A673 (cell line): ENCODE measurements at regions not wholly inside any gene's neighbourhood (a gene's known extent, or its start where the extent isn't known, plus 50 kb on each side); places are given as distances from the start of the nearest gene placed in this dataset.

Experiments used
- BruUV-seq: library from RNA; stranded (reverse); fragments of 400-500 nt; replicated peaks from 2 replicates; lab custom pipeline; 2021; lab: Mats Ljungman, UMichigan
- CTCF ChIA-PET: fragments of 300-600 bp; sonication (Branson Sonifier 250); formaldehyde crosslinking; loops from one replicate; lab custom pipeline; 2022; ENCODE audit warnings: antibody characterized with exemption; lab: Charles Lee
- POLR2A ChIA-PET: fragments of 300-600 bp; sonication (Branson Sonifier 250); formaldehyde crosslinking; loops from one replicate; lab custom pipeline; 2022; ENCODE audit warnings: antibody characterized with exemption; ENCODE audit not compliant: low non-redundant PET; lab: Charles Lee
- DNase-seq: peaks from one replicate; pipeline ENCODE4 v3.0.0-alpha.2; 2015; ENCODE audit warnings: low spot score
- H3K27ac ChIP-seq: fragments of 200-600 bp; sonication (generic); 2 replicates; pipeline ENCODE4 v1.5.1; 2016; ENCODE audit warnings: mixed run types, low read depth, mild to moderate bottlenecking, mixed read lengths, antibody characterized with exemption, low read length; ENCODE audit not compliant: poor library complexity, severe bottlenecking
- H3K27me3 ChIP-seq: fragments of 200-600 bp; sonication (generic); replicated peaks from 2 replicates; pipeline ENCODE4 v1.6.1; 2017; ENCODE audit warnings: mixed run types, low read depth, mild to moderate bottlenecking, mixed read lengths, antibody characterized with exemption, low read length; ENCODE audit not compliant: insufficient read depth, poor library complexity
- H3K36me3 ChIP-seq: fragments of 200-600 bp; sonication (generic); 2 replicates; pipeline ENCODE4 v1.6.1; 2016; ENCODE audit warnings: mixed run types, mild to moderate bottlenecking, mixed read lengths, antibody characterized with exemption, low read length; ENCODE audit not compliant: insufficient read depth, poor library complexity, severe bottlenecking
- H3K4me1 ChIP-seq: fragments of 200-600 bp; sonication (generic); 2 replicates; pipeline ENCODE4 v1.6.1; 2017; ENCODE audit warnings: mixed run types, mild to moderate bottlenecking, mixed read lengths, antibody characterized with exemption, low read length; ENCODE audit not compliant: insufficient read depth, poor library complexity, severe bottlenecking
- H3K4me3 ChIP-seq: fragments of 200-600 bp; sonication (generic); 2 replicates; pipeline ENCODE4 v1.5.1; 2016; ENCODE audit warnings: low read depth, mixed run types, mild to moderate bottlenecking, mixed read lengths, low read length; ENCODE audit not compliant: poor library complexity, severe bottlenecking
- H3K9me3 ChIP-seq: fragments of 200-600 bp; sonication (generic); 2 replicates; pipeline ENCODE4 v1.6.1; 2016; ENCODE audit warnings: mixed run types, low read depth, mild to moderate bottlenecking, mixed read lengths, antibody characterized with exemption, low read length; ENCODE audit not compliant: poor library complexity, severe bottlenecking
- CTCF ChIP-seq: fragments of 300-800, 200-600 bp; sonication (generic); conservative IDR thresholded peaks from 2 replicates; pipeline ENCODE4 v1.5.1; 2017; ENCODE audit warnings: low read depth, mild to moderate bottlenecking, antibody characterized with exemption, low read length, moderate library complexity, mixed read lengths
- EZH2 ChIP-seq: fragments of 200-600 bp; sonication (generic); IDR thresholded peaks from 2 replicates; pipeline ENCODE4 v1.6.1; 2017; ENCODE audit warnings: borderline replicate concordance, low read depth, mild to moderate bottlenecking, mixed read lengths, antibody characterized with exemption, low read length; ENCODE audit not compliant: poor library complexity, severe bottlenecking
- intact Hi-C: fragments of 100-400 bp; cut with micrococcal nuclease; formaldehyde crosslinking; loops from one replicate; pipeline ENCODE4 v1.10.0; 2022; ENCODE audit not compliant: unreplicated experiment

GRCh38 chr10:83178526-83178925, 960.8 kb upstream of the GHITM start:
- TF ChIP-seq CTCF, result no peak
- TF ChIP-seq EZH2, result no peak
- DNase-seq, result no peak
- BruUV-seq, result no TSS peak
- ChIA-PET CTCF (no interaction called here), POLR2A (no interaction called here)
- Histone ChIP-seq H3K27me3 (no peaks in the 10 kb centered on the region), H3K9me3 (peaks cover 4% of the 10 kb centered on the region), H3K36me3 (no peaks in the 10 kb centered on the region), H3K27ac (no peak overlapping the region), H3K4me3 (no peak overlapping the region), H3K4me1 (no peaks in the 10 kb centered on the region)
- intact Hi-C loops, result no loop called here

GRCh38 chr10:83179371-83179770, 959.9 kb upstream of the GHITM start:
- DNase-seq, result no peak
- no peaks in the 10 kb centered on the region for H3K27me3 ChIP-seq
- no peak overlapping the region for H3K4me3 ChIP-seq
- intact Hi-C loops, result no loop called here
- peaks cover 4% of the 10 kb centered on the region for H3K9me3 ChIP-seq
- BruUV-seq, result no TSS peak
- no peak overlapping the region for H3K27ac ChIP-seq
- ChIA-PET CTCF (no interaction called here), POLR2A (no interaction called here)
- no peaks in the 10 kb centered on the region for H3K36me3 ChIP-seq
- H3K4me1 ChIP-seq, result no peaks in the 10 kb centered on the region
- no peak for TF ChIP-seq CTCF
- TF ChIP-seq EZH2, result no peak

DNA sequence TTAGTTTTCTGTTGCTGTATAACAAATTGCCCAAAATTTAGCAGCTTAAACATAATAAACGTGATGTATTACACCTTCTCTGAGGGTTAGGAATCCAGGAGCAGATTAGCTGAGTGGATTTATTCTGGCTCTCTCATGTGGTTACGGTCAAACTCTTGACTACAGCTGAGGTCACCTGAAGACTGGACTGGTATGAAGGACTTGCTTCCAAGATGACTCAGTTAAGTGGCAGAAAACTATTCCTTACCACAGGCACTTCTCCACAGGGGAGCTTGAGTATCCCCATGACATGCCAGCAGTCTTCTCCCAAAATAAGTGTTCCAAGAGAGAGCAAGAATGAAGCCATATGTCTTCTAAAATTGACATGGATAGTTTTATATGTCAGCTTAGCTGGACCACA, 957.2 kb upstream of the GHITM start:
- Histone ChIP-seq H3K4me1 (no peaks in the 10 kb centered on the region), H3K27ac (no peak overlapping the region), H3K4me3 (no peak overlapping the region), H3K36me3 (no peaks in the 10 kb centered on the region), H3K27me3 (no peaks in the 10 kb centered on the region), H3K9me3 (peaks cover 4% of the 10 kb centered on the region)
- DNase-seq, result no peak
- TF ChIP-seq CTCF, result no peak
- TF ChIP-seq EZH2, result no peak
- intact Hi-C loops, result no loop called here
- CTCF ChIA-PET, result no interaction called here
- POLR2A ChIA-PET, result no interaction called here
- BruUV-seq, result no TSS peak

GRCh38 chr10:83184641-83185040, 954.7 kb upstream of the GHITM start:
- no peak for DNase-seq
- no peaks in the 10 kb centered on the region for H3K4me1 ChIP-seq
- H3K4me3 ChIP-seq, result no peak overlapping the region
- BruUV-seq, result no TSS peak
- no peak for TF ChIP-seq CTCF
- no peak for TF ChIP-seq EZH2
- POLR2A ChIA-PET, result no interaction called here
- no peaks in the 10 kb centered on the region for H3K27me3 ChIP-seq
- H3K36me3 ChIP-seq, result no peaks in the 10 kb centered on the region
- intact Hi-C loops, result no loop called here
- H3K27ac ChIP-seq, result no peak overlapping the region
- CTCF ChIA-PET, result no interaction called here
- no peaks in the 10 kb centered on the region for H3K9me3 ChIP-seq
